ENCODE measurements at regions not wholly inside any gene's neighbourhood (a gene's known extent, or its start where the extent isn't known, plus 50 kb on each side); places are given as distances from the start of the nearest gene placed in this dataset.

- ChIA-PET CTCF (ENCODE audit: low intra/inter-chr PET ratio) (no interaction called here), POLR2A (no interaction called here)
- no peaks in the 10 kb centered on the region for H3K36me3 ChIP-seq (ENCODE audit: control insufficient read depth, insufficient read depth, low read length)
- no peaks in the 10 kb centered on the region for H4K20me1 ChIP-seq (replicated peaks; ENCODE audit: control insufficient read depth, insufficient read depth, low read length)
- in situ Hi-C loops (cut with MboI), result no loop called here
- H3K9me3 ChIP-seq (replicated peaks; ENCODE audit: control insufficient read depth, insufficient read depth, low read depth, low read length), result no peaks in the 10 kb centered on the region; the same call in 1 of the 2 replicates
- H3K9me1 ChIP-seq (ENCODE audit: control insufficient read depth, insufficient read depth, low read length), result no peaks in the 10 kb centered on the region
- intact Hi-C loops (cut with micrococcal nuclease), result no loop called here
- FAIRE-seq, result no peak
- H2AFZ ChIP-seq (ENCODE audit: low read depth, low read length), result no peak overlapping the region
- no TSS peak for BruUV-seq (replicated peaks)
- WGBS (ENCODE audit: insufficient coverage, low coverage, missing lambda C conversion rate), result 0% methylated on average over 14 of the region's 15 CpGs
- no peak for ATAC-seq
- no peak overlapping the region for H3K4me3 ChIP-seq
- no peak overlapping the region for H3K4me2 ChIP-seq (ENCODE audit: insufficient read depth, low read length)
- no peak overlapping the region for H3K9ac ChIP-seq (ENCODE audit: insufficient read depth in 1 of 2, low read depth in 2 of 2, low read length in 2 of 2)
- no peaks in the 10 kb centered on the region for H3K4me1 ChIP-seq (replicated peaks in 1 of 2; ENCODE audit: control insufficient read depth in 2 of 2, insufficient read depth in 2 of 2, low read length in 2 of 2)
- no peak for DNase-seq (ENCODE audit: extremely low read depth in 1 of 4, low spot score in 3 of 4)
- no peaks in the 10 kb centered on the region for H3K27me3 ChIP-seq (ENCODE audit: control insufficient read depth in 2 of 2, insufficient read depth in 2 of 2, low read length in 2 of 2)
- no peak overlapping the region for H3K27ac ChIP-seq (ENCODE audit: extremely low read depth, low read depth, low read length)
- no peaks in the 10 kb centered on the region for H3K79me2 ChIP-seq (ENCODE audit: control insufficient read depth, insufficient read depth, low read length)
- no peak for TF ChIP-seq EP300 (IDR thresholded peaks at IDR 0.05; ENCODE audit: low read length)
- TF ChIP-seq ZFP30 (CRISPR knock-in tag; IDR thresholded peaks at IDR 0.05; ENCODE audit: borderline replicate concordance), result no peak
- TF ChIP-seq ZNF134 (CRISPR knock-in tag; conservative IDR thresholded peaks at IDR 0.05), result peak; percentile 55; the same call in 1 of the 2 replicates
- TF ChIP-seq TGIF2 (CRISPR knock-in tag; IDR thresholded peaks at IDR 0.05), result no peak
- TF ChIP-seq SP2 (IDR thresholded peaks at IDR 0.05; ENCODE audit: extremely low read depth, low read depth, low read length, poor library complexity, severe bottlenecking), result no peak
Observed at GRCh38 chr3:165459924-165460835, 264.0 kb upstream of the SLITRK3 start.

DNA sequence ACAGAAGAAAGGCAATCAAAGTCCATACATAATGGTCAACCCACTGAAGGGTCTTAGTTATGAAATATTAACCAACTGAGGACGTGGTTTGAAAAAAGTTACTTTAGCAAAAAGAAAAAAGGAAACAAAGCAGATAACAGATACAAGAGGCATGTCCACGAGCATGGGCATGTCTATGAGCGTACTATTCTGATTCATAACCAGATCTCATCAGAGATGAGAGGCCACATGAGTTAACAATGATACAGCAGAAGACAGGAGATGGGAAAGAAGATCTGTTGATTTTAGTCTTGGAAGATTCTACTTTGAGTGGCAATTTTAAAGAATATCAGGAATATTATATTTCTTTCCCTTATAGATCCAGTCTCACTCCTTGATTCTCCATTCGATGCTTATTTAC, 262.9 kb upstream of the SLITRK3 start:
- no peak for FAIRE-seq
- 3% methylated on average over 4 of the region's 4 CpGs for WGBS (ENCODE audit: insufficient coverage, low coverage, missing lambda C conversion rate)
- ChIA-PET POLR2A (no interaction called here), CTCF (ENCODE audit: low intra/inter-chr PET ratio) (no interaction called here)
- H3K4me1 ChIP-seq (replicated peaks in 1 of 2; ENCODE audit: control insufficient read depth in 2 of 2, insufficient read depth in 2 of 2, low read length in 2 of 2), result no peaks in the 10 kb centered on the region
- ATAC-seq, result no peak
- no peak for DNase-seq (ENCODE audit: extremely low read depth in 1 of 4, low spot score in 3 of 4)
- no peaks in the 10 kb centered on the region for H4K20me1 ChIP-seq (replicated peaks; ENCODE audit: control insufficient read depth, insufficient read depth, low read length)
- BruUV-seq (replicated peaks), result no TSS peak
- no peaks in the 10 kb centered on the region for H3K79me2 ChIP-seq (ENCODE audit: control insufficient read depth, insufficient read depth, low read length)
- H3K9me1 ChIP-seq (ENCODE audit: control insufficient read depth, insufficient read depth, low read length), result no peaks in the 10 kb centered on the region
- intact Hi-C loops (cut with micrococcal nuclease) (no loop called here), in situ Hi-C loops (cut with MboI) (no loop called here)
- no peak overlapping the region for H3K27ac ChIP-seq (ENCODE audit: extremely low read depth, low read depth, low read length)
- H3K9ac ChIP-seq (ENCODE audit: insufficient read depth in 1 of 2, low read depth in 2 of 2, low read length in 2 of 2), result no peak overlapping the region
- H3K27me3 ChIP-seq (ENCODE audit: control insufficient read depth in 2 of 2, insufficient read depth in 2 of 2, low read length in 2 of 2), result no peaks in the 10 kb centered on the region
- no peaks in the 10 kb centered on the region for H3K9me3 ChIP-seq (replicated peaks; ENCODE audit: control insufficient read depth, insufficient read depth, low read depth, low read length)
- no peak overlapping the region for H3K4me3 ChIP-seq
- TF ChIP-seq SMAD1 (IDR thresholded peaks at IDR 0.05; ENCODE audit: low read depth, low read length, partially characterized antibody), result no peak
- no peak for TF ChIP-seq RBM25 (IDR thresholded peaks at IDR 0.05; ENCODE audit: low read depth, low read length, severe bottlenecking)
- TF ChIP-seq, protein P1, sequence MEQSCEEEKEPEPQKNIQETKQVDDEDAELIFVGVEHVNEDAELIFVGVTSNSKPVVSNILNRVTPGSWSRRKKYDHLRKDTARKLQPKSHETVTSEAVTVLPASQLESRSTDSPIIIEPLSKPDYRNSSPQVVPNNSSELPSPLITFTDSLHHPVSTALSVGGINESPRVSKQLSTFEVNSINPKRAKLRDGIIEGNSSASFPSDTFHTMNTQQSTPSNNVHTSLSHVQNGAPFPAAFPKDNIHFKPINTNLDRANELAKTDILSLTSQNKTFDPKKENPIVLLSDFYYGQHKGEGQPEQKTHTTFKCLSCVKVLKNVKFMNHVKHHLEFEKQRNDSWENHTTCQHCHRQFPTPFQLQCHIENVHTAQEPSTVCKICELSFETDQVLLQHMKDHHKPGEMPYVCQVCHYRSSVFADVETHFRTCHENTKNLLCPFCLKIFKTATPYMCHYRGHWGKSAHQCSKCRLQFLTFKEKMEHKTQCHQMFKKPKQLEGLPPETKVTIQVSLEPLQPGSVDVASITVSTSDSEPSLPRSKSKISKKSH (CRISPR knock-in tag; IDR thresholded peaks at IDR 0.05), result no peak
- no peak for TF ChIP-seq THAP12 (CRISPR knock-in tag; IDR thresholded peaks at IDR 0.05)
- H3K36me3 ChIP-seq (ENCODE audit: control insufficient read depth, insufficient read depth, low read length), result no peaks in the 10 kb centered on the region
- H3K4me2 ChIP-seq (ENCODE audit: insufficient read depth, low read length), result no peak overlapping the region
- no peak overlapping the region for H2AFZ ChIP-seq (ENCODE audit: low read depth, low read length)
